NCI-H2107 (cell line): ENCODE measurements at regions not wholly inside any gene's neighbourhood (a gene's known extent, or its start where the extent isn't known, plus 50 kb on each side); places are given as distances from the start of the nearest gene placed in this dataset.
"Not testable (repeated sequence)": the region's sequence is repeated elsewhere in the genome, so short reads cannot be mapped to it uniquely, and the experiment has no call there.

Source experiments
- DNase-seq: peaks from one replicate; lab custom pipeline; 2025; lab: John Stamatoyannopoulos, UW

DNA sequence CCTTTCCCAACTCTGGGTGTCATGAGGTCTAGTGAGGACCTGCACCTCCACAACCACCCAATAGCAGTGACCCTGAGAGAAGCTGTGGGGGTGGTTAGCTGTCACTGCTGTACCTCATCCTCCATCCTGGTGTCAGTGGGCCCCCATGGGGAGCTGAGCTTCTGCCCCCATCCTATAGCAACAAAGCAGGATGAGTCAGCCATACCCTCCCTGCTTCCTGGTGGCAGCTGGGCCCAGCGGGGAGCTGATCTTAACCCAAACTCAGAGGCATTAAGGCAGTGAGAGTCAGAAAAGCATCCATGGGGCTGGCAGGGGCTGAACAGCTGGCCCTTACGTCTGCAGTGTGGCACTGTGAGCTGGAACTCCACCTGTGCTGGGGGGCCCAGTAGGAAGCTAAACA is 247.8 kb upstream of the HDAC4 start:
- DNase-seq = no peak

DNA sequence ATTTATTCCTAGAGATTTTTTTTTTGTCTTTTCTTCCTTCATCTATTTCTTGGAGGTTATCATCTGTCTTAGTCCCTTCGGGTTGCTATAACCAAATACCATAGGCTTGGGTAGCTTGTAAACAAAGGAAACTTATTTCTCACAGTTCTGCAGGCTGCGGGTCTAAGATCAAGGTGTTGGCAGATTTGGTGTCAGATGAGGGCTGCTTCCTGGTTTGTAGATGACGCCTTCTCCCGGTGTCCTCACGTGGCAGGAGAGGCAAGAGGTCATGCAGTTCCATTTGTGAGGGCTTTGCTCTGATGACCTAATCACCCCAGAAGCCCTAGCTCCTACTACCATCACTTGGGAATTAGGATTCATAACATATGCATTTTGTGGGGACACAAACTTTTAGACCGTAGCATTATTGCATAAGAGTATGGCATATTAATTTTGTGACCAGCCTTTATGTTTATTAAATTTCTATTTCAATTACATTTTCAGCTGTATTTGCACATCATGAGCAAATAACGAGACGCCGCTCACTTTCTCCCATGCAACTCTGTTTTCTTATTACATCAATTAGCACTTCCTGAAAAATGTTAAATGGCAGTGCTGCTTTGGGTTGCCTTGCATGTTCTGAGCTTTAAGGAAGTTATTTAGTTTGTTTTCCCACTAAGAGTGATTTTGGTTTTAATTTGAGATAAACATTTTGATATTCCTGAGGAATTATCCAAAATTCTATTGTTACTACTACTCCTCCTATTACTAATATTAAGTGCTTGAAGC is 246.4 kb upstream of the HDAC4 start:
- no peak for DNase-seq

DNA sequence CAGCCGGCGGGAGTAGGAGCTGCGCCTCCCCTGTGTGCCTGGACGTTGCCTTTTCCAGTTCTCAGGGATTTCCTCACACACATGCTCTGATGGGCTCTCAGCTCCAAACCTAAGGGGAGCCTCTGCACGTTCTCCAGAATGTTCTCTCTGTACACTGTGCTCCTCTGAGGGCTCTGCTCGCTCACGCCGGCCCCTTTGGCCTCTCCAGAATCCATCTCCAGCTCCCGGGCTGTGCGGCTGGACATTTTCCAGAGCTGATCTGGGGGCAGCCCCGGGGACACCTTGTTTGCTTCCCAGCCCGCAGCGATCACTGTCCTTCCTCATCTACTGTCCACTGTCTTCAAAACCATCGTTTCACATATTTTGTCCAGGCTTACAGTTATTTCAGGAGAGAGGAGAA is 245.4 kb upstream of the HDAC4 start:
- DNase-seq = no peak

DNA sequence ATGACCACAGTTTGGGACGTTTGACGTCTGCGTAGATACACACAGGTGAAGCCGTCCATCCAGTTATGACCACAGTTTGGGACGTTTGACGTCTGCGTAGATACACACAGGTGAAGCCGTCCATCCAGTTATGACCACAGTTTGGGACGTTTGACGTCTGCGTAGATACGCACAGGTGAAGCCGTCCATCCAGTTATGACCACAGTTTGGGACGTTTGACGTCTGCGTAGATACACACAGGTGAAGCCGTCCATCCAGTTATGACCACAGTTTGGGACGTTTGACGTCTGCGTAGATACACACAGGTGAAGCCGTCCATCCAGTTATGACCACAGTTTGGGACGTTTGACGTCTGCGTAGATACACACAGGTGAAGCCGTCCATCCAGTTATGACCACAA is 243.8 kb upstream of the HDAC4 start:
- DNase-seq = not testable (repeated sequence)

DNA sequence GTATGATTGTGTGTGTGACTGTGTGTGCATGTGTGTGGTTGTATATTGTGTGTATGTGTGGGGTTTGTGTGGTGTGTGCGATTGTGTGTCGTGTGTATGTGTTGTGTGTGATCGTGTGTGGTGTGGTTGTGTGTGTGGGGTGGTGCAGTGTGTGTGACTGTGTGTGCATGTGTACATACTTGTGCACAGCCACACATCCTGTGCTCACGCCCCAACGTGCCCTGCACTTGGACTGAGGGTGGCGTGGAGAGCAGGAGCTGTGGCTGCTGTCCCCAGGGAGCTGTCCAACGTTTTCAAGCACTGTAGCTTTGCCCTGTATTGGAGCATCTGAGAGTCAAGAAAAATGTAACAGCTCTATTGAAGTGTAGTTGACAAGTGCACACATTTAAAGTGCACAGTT is 243.2 kb upstream of the HDAC4 start:
- DNase-seq = no peak

DNA sequence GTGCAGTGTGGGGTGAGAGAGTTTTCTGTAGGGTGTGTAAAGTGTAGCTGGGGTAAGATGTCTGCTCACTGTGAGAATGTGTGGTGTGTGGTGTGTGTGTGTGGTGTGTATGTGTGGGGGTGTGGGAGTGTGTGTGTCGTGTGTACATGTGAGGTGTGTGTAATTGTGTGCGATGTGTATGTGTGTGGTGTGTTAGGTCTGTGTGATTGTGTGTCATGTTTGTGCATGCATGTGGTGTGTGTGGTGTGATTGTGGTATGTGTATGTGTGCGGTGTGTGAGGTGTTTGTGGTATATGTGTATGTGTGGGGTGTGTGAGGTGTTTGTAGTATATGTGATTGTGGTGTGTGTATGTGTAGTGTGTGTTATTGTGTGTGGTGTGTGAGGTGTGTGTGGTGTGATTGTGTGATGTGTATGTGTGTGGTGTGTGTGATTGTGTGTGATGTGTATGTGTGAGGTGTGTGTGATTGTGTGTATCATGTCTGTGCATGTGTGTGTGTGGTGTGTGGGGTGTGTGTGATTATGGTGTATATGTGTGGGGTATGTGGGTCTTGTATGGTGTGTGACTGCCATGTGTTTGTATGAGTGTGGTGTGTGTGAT is 241.7 kb upstream of the HDAC4 start:
- no peak for DNase-seq

DNA sequence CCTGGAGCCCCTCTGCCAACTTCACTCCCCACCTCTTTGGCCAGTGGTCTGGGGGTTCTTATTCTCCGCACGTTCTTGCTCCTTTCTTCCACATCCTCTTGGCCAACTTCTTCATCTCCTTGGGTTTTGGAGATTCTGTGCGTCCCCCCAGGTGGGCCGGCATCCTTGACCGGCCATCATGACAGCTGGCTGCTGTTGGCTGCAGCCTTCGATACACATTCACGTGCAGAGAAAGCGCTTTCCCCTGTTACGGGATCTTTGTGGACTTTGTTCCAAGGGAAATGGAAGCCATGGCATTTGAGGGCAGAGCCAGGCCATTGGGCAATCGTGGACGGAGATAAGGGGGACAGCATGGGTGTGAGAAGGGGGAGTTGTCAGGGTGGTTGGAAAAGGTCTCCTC is 241.1 kb upstream of the HDAC4 start:
- DNase-seq = not testable (repeated sequence)

DNA sequence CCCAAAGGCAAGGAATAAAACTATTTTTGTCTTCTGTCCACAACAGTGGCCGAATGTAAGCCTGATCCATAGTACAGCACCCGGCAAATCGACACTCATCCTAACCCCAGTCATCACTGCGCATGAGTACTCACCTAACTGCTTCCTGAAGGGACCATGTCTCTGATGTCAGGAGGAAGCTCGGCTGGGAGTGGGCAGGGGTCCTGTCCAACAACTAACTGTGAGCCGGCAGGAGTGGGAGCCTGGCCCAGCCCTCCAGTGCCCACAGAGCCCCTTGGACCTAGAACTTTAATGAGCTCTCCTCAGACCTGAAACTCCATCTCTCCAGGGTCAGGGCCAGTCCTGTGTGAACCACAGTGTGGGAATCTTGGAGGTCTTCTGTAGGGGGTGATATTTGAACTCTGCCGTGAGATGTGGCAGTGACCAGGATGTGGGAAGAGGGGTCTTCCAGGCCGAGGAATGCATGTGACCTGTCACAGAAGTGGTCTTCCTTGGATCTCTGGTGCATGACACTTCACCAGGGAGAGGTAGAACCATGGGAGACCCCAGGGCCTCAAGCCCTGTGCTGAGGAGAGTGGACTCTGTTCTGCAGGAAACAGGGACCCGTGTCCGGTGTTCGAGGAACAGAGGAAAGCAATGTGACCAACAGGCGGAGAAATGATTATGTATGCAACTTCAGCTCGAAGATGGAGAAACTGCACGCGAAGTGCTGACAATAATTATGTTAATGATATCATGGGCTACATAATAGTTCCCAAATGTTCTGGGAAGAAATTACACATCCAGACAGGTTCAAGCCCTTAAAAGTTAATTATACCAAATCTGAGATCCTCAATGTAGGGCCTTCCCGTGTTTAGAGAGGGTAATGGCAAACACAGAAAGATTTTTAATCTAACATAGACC is 240.1 kb upstream of the HDAC4 start:
- DNase-seq = no peak

DNA sequence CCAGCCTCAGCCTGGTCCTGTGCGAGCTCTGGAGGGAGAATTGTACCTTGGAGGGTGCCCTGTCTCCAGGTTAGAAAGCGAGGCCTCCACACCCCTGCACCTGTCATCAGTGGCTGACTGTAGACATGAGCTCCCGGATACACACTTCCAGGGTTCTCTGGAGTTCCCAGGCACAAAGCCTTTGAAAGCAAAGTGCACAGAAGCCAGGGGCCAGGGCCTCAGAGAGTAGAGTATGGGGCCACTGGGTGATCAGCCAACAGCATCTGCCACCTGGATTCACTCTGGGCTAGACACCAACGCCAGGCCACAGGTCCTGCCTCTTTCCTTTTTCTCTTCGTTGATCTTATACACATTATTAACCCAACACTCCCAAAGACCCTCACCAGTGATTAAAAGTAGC is 239.4 kb upstream of the HDAC4 start:
- no peak for DNase-seq

DNA sequence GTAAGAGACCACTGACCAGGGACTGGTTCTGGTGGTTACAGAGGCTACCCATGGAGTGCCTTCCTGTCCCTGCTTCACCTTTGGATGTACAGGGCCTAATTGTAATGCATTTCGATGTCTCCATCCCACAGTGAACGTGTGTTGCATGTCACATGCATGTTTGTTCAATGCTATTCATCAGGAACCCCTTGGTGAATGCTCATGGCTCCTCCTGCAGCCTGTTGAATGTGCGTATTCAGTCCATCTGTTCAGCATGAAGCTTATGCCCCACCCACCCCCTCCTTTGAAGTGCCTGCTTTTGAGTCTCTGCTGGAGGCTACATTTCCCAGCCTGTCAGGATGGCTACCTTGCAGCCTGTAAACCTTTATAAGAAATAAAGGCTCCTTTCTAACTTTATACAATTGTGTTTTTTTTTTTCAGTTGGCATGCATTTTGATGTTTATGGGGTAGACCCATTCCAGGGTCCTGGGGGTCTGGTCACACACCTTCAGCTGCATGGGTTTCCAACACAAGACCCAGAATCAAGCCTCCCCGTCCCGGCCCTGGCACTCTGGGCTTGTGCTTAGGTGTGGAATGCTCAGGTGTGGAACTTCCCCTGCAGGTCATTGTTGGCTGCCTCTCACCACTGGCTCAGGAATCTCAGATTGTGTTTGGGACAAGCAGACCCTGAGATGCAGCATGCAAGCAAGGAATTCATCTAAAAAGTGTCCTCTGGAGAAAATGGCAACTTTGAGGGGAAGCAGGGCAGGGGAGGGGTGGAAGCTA is 238.8 kb upstream of the HDAC4 start:
- DNase-seq = no peak

DNA sequence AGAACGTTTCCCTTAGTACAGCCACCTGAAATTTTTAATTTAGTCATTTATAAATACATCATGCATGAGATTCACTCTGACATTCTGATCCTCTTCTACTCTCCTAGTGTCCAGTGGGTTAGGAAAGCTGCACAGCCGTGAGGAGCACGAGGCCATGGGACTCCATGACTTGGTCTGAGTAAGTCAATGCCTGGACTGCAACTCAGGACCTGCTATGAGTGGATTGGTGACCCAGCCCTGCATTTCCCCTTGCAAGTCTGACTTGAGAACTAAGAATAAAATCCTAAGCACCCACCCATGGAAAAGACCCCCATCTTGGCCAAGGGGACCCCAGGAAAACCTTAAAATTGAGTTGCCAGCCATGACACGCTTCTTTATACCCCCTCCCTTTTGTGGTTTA is 237.6 kb upstream of the HDAC4 start:
- DNase-seq = no peak

DNA sequence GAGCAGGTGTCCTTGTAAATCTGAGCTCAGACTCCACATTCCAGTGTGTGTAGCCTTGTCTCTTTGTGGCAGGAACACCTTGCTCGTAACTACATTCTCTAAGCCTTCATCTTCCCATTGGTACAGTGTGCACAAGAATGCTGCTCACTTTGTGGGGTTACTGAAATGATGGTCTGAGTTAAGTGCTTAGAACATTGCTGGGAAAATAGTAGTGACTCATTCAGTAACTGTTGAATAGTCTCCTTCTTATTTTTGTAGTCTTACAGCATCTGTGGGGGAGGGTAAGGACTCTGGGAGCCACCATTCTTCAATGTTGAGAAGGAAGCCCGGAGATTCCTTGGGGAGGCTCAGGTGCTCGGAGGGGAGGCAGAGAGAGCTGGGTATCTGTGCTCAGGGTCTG is 236.0 kb upstream of the HDAC4 start:
- DNase-seq = no peak

DNA sequence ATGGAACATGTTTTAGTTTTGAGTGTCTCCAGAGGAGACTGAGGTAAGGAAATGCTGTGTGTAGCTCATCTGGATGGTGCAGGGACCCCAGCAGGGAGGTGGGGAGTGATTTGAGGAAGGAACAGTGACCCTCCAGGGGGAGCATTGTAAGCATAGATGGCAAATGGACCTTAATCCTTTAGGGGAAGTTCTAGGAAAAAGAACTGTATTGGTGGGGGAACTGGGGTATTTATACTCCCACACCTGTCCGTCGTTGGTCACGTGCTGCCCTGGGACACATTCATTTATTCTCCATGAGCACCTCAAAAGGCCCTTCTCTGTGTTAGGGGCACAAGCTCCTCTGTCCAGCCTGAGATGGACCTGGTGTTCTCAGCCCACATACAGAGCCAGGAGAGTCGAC is 233.9 kb upstream of the HDAC4 start:
- no peak for DNase-seq

DNA sequence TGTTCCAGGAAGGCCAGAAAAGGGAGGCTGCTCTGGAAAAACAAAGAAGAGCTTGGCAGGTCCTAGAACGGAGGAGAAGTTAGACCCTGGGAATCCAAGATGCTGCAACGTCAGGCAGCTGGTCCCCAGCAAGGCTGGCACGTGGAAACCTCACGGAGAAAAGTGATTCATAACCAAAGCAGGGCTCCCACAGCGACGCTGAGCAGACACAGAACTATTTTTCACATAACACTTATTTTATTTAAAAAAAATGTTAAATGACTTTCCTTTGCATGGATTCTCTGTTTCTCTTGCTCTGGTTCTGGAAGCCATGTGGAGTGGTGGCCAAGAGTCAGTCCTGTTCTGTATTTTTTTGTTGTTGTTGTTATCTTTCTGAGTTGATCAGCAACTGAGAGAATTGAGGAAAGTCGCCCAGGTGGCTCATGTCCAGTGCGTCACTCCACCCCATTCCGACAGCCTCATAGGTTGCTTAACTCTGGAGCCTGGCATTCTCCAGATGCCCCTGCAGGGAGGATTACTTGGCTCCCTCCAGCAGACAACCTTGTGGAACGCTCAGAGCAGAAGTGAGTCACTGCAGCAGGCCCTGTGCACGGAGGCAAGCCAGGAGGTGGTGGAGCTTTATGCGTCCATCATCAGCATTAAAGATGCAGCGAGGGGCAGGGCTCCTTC is 229.9 kb upstream of the HDAC4 start:
- DNase-seq = no peak

DNA sequence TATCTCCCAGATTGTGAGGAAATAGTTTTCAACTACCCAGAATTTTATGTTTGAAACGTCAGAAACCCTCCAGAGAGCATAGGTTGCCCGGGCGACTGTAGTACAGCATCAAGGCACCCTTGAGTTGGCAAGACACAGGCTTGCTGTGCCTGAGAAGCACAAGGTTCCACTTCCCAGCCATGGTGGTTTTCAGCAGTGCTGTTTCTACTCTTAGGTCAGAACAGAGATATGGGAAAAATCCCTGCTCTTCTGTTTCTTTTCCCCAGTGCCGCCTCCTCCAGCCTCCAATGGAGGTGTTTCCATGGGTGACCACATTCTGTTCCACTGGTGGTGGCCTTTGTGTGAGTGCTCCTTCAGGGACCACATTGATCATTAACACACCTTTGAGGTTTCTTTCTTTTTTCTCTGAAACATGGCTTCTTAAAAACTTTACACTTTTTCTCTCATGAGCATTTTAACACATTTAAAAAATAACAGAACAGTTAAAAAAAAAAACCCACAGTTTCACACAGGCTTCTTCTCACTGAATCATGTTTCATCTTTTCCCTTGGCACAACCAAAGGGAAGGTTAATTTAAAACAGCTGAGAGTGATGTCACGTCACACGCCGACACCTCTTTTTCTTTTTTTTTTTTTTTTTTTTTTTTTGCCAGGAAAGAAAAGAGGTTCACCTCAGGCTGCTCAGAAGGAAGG is 229.3 kb upstream of the HDAC4 start:
- DNase-seq = no peak

DNA sequence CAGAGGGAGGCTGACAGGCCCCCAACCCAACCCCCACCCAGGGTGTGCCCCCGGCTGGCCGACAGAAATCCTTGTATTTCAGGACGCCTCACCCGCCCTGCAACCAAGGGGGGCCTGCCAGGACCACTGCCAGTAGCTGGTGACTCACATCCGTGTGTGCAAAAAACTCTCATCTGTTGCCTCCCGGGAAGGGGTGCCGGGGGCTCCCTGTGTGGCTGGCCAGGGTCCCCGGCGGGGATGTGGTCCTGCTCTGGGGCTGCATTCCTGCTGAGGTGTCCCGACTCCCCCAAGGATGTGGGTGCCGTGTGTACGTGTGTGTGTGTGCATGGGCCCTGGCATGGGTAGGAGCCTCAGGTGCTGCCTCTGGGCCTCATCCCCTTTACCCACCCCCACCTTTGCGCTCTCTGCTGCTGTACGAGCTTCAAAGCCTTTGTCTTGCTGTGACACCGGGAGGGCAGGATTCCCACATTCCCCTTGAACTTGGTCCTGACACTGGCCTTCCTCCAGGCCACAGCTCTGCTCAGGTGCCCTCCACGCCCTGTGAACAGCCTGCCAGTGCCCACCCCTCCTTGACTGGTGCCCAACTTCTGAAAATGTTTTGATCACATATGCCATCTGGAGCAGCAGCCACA is 226.3 kb upstream of the HDAC4 start:
- DNase-seq = no peak

DNA sequence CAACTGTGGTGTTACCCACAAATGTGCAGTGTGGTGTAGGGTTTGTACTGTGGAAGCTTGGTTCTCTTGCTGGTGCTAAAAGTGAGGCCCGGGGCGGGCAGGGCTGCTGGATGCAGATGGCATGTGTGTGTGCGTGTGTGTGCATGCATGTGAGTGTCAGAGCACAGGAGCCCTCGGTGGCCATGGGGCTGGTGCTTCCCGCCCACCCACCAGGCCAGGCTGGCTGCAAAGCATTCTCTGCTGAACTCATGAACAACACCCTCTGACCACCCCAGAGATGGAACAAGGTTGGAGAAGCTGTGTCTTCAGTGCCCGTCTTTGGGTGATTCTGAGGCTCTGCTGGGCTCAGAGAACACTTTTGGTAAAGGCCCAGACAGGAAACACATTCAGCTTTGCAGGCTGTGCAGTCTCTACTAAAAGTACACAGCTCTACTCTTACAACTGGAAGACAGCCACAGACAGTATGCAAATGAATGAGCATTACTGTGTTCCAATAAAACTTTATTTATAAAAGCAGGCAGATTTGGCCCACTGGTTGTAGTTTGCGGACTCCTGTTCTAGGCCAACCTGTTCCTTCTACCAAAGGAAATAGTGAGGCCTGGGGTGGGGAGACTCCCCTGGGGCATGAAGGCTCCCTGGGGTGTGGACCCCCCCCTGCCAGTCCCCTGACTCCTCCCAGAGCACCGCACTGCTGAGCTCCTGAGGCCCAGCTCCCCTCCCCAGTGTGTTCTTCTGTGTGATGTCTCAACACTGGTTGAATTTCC is 225.3 kb upstream of the HDAC4 start:
- no peak for DNase-seq

DNA sequence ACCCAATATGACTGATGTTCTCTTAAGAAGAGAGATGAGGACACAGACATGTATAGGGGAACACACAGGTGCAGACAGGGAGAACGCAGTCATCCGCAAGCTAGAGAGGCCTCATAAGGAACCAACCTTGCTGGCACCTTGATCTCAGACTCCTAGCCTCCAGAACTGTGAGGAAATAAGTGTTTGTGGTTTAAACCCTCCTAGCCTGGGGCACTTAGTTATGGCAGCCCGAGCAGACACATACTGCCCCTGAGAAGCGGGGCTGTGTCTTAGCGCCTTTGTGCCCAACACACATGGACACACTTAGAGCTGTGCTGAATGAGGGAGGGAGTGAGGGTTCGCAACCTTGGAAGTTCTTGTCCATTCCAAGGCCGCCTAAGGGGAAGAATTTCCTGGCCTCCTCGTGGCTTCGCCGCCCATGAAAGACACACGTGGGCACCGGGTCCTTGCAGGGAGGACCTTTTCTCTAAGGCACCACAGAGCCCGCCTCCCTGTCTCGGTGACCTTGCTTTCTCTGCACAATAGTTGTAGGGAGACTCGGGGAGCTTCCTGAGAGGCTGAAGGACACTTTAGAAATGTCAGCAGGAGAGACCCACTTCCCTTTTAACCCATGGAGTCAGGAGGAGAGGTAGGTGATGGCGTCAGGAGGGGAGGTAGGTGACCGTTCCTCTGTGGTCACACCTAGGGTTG is 224.5 kb upstream of the HDAC4 start:
- DNase-seq = no peak

DNA sequence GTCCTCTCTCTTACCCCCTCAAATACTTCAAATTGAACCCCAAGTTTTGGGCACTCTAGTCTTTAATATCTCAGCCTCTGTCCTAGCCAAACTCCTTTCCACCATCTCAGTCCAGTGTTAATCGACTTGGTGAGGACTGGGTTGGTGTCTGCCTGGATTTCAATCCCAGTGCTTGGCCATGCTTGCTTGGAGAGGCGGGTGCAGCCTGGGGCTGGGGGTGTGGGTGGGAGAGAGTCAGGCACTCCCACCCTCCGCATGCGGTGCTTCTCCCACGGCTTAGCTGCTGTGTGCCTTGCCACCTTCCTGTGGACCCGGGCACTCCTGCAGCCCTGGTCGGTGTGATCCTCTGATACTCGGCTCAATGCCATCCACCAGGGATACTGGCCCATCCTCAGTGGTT is 220.8 kb upstream of the HDAC4 start:
- DNase-seq = no peak
